ENCODE measurements at regions not wholly inside any gene's neighbourhood (a gene's known extent, or its start where the extent isn't known, plus 50 kb on each side); places are given as distances from the start of the nearest gene placed in this dataset.

DNA sequence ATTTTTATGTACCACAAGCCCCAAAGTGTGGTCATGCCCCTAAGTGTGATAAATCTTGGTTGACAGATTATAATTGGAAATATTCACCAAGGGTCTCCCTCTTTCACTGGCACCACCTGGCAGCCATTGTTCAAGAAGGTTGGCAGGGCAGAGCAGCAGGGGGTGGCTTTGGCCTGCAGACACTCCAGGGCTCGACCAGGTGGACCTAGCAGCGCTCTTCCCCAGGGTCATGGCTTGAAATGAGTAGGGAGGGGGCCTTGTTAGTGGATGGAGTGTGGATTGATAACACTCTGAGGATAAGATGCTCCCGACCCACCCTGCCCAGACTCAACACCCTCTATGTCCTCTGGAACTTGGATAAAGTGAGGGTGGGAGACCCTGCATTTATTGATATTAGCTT is 58.2 kb upstream of the KLHL25 start:
- TF ChIP-seq POLR2A (IDR thresholded peaks at IDR 0.05) = no peak
- TF ChIP-seq, protein P1, sequence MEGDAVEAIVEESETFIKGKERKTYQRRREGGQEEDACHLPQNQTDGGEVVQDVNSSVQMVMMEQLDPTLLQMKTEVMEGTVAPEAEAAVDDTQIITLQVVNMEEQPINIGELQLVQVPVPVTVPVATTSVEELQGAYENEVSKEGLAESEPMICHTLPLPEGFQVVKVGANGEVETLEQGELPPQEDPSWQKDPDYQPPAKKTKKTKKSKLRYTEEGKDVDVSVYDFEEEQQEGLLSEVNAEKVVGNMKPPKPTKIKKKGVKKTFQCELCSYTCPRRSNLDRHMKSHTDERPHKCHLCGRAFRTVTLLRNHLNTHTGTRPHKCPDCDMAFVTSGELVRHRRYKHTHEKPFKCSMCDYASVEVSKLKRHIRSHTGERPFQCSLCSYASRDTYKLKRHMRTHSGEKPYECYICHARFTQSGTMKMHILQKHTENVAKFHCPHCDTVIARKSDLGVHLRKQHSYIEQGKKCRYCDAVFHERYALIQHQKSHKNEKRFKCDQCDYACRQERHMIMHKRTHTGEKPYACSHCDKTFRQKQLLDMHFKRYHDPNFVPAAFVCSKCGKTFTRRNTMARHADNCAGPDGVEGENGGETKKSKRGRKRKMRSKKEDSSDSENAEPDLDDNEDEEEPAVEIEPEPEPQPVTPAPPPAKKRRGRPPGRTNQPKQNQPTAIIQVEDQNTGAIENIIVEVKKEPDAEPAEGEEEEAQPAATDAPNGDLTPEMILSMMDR (IDR thresholded peaks at IDR 0.05) = no peak

All from uterus (tissue), 2 donors.